Upper lobe of right lung (tissue), 1 donor: ENCODE measurements at regions not wholly inside any gene's neighbourhood (a gene's known extent, or its start where the extent isn't known, plus 50 kb on each side); places are given as distances from the start of the nearest gene placed in this dataset.

Source experiments
- ATAC-seq: fragments of 200-7000 bp; cut with Tn5 transposase; one replicate; pipeline ENCODE4 v1.9.1; 2020; ENCODE audit warnings: mild to moderate bottlenecking, moderate library complexity
- DNase-seq: peaks from one replicate; pipeline ENCODE4 v3.0.0-alpha.2; 2020
- H3K27ac ChIP-seq: fragments of 200-600 bp; one replicate; pipeline ENCODE4 v1.8.0; 2022
- H3K27me3 ChIP-seq: fragments of 200-600 bp; one replicate; pipeline ENCODE4 v1.8.0; 2022; ENCODE audit warnings: mild to moderate bottlenecking
- H3K36me3 ChIP-seq: fragments of 200-600 bp; one replicate; pipeline ENCODE4 v1.8.0; 2022
- H3K4me1 ChIP-seq: fragments of 200-600 bp; one replicate; pipeline ENCODE4 v1.8.0; 2022
- H3K4me3 ChIP-seq: fragments of 200-600 bp; one replicate; pipeline ENCODE4 v1.8.0; 2022; ENCODE audit warnings: mild to moderate bottlenecking
- H3K9me3 ChIP-seq: fragments of 200-600 bp; one replicate; pipeline ENCODE4 v1.8.0; 2022
- CTCF ChIP-seq: fragments of 200-600 bp; IDR thresholded peaks from one replicate; pipeline ENCODE4 v1.8.0; 2022; ENCODE audit warnings: antibody characterized with exemption
- intact Hi-C: fragments of 100-400 bp; cut with DNase I; formaldehyde crosslinking; loops from one replicate; pipeline ENCODE4 v1.11.0; 2022
- donor health status: DM: no; HTN: yes; CAD: no; lungs with severe emphysema.

- H3K36me3 ChIP-seq: no peaks in the 10 kb centered on the region
- TF ChIP-seq CTCF: no peak
- no peak overlapping the region for H3K27ac ChIP-seq
- no peaks in the 10 kb centered on the region for H3K4me1 ChIP-seq
- ATAC-seq (no peak), DNase-seq (no peak)
- intact Hi-C loops: no loop called here
- no peaks in the 10 kb centered on the region for H3K9me3 ChIP-seq
- no peak overlapping the region for H3K4me3 ChIP-seq
- H3K27me3 ChIP-seq: no peaks in the 10 kb centered on the region
Observed at GRCh38 chrX:42530027-42530426, 247.9 kb downstream of the PPP1R2C start.

- no peaks in the 10 kb centered on the region for H3K9me3 ChIP-seq
- no peak for TF ChIP-seq CTCF
- no peak overlapping the region for H3K4me3 ChIP-seq
- H3K27me3 ChIP-seq: no peaks in the 10 kb centered on the region
- H3K36me3 ChIP-seq: no peaks in the 10 kb centered on the region
- ATAC-seq (no peak), DNase-seq (no peak)
- no peaks in the 10 kb centered on the region for H3K4me1 ChIP-seq
- no peak overlapping the region for H3K27ac ChIP-seq
- intact Hi-C loops: no loop called here
Observed at GRCh38 chrX:42524379-42524778, 253.6 kb downstream of the PPP1R2C start.

GRCh38 chrX:42519666-42520231 lies 258.2 kb downstream of the PPP1R2C start:
- intact Hi-C loops: no loop called here
- Histone ChIP-seq H3K36me3 (no peaks in the 10 kb centered on the region), H3K27me3 (no peaks in the 10 kb centered on the region), H3K4me3 (no peak overlapping the region), H3K4me1 (no peaks in the 10 kb centered on the region), H3K9me3 (no peaks in the 10 kb centered on the region), H3K27ac (no peak overlapping the region)
- no peak for TF ChIP-seq CTCF
- ATAC-seq (no peak), DNase-seq (no peak)

GRCh38 chrX:42515939-42516338 lies 262.0 kb downstream of the PPP1R2C start:
- H3K36me3 ChIP-seq: no peaks in the 10 kb centered on the region
- intact Hi-C loops: no loop called here
- H3K27me3 ChIP-seq: no peaks in the 10 kb centered on the region
- no peaks in the 10 kb centered on the region for H3K9me3 ChIP-seq
- ATAC-seq (no peak), DNase-seq (no peak)
- H3K4me3 ChIP-seq: no peak overlapping the region
- no peaks in the 10 kb centered on the region for H3K4me1 ChIP-seq
- no peak overlapping the region for H3K27ac ChIP-seq
- no peak for TF ChIP-seq CTCF

- Histone ChIP-seq H3K4me1 (no peaks in the 10 kb centered on the region), H3K27me3 (no peaks in the 10 kb centered on the region), H3K36me3 (no peaks in the 10 kb centered on the region), H3K9me3 (no peaks in the 10 kb centered on the region), H3K4me3 (no peak overlapping the region), H3K27ac (no peak overlapping the region)
- no peak for TF ChIP-seq CTCF
- intact Hi-C loops: no loop called here
- ATAC-seq (no peak), DNase-seq (no peak)
Observed at GRCh38 chrX:42505016-42505415, 272.9 kb downstream of the PPP1R2C start.

- Histone ChIP-seq H3K4me3 (no peak overlapping the region), H3K36me3 (no peaks in the 10 kb centered on the region), H3K27ac (no peak overlapping the region), H3K27me3 (no peaks in the 10 kb centered on the region), H3K4me1 (no peaks in the 10 kb centered on the region), H3K9me3 (no peaks in the 10 kb centered on the region)
- TF ChIP-seq CTCF: no peak
- no peak for DNase-seq
- intact Hi-C loops: no loop called here
- ATAC-seq: no peak
Observed at GRCh38 chrX:42499620-42500019, 278.3 kb downstream of the PPP1R2C start.
